ENCODE measurements at regions not wholly inside any gene's neighbourhood (a gene's known extent, or its start where the extent isn't known, plus 50 kb on each side); places are given as distances from the start of the nearest gene placed in this dataset.

- no peak for DNase-seq
- WGBS (ENCODE audit: low lambda C conversion rate): 88% methylated on average over 2 of the region's 2 CpGs
- ChIA-PET POLR2A (no interaction called here), CTCF (no interaction called here)
- no peak overlapping the region for H3K4me2 ChIP-seq
- peaks cover 29% of the 10 kb centered on the region for H3K9me3 ChIP-seq
- H3K4me3 ChIP-seq (ENCODE audit: low read depth in 2 of 2, low read length in 1 of 2): no peak overlapping the region
- H3K79me2 ChIP-seq (ENCODE audit: insufficient read depth): no peaks in the 10 kb centered on the region
- H2AFZ ChIP-seq (ENCODE audit: low read depth): no peak overlapping the region
- TF ChIP-seq RAD21 (IDR thresholded peaks at IDR 0.05; ENCODE audit: low read length) (no peak), JUND (IDR thresholded peaks at IDR 0.05) (no peak), FOXM1 (IDR thresholded peaks at IDR 0.05; ENCODE audit: low read depth) (no peak), POLR2AphosphoS5 (IDR thresholded peaks at IDR 0.05; ENCODE audit: low read depth, low read length) (no peak), CHD2 (IDR thresholded peaks at IDR 0.05; ENCODE audit: low read length, partially characterized antibody) (no peak), EP300 (IDR thresholded peaks at IDR 0.05; ENCODE audit: borderline replicate concordance in 1 of 2, low read depth in 1 of 2, low read length in 1 of 2) (no peak), PBX3 (IDR thresholded peaks at IDR 0.05) (no peak), SIN3A (IDR thresholded peaks at IDR 0.05; ENCODE audit: borderline replicate concordance, low read depth, low read length) (no peak), GABPA (IDR thresholded peaks at IDR 0.05; ENCODE audit: low read depth) (no peak), FOXJ3 (CRISPR knock-in tag; IDR thresholded peaks at IDR 0.05) (no peak)
- H3K9ac ChIP-seq: no peak overlapping the region
- H3K27me3 ChIP-seq (ENCODE audit: insufficient read depth): no peaks in the 10 kb centered on the region
- no peaks in the 10 kb centered on the region for H4K20me1 ChIP-seq (ENCODE audit: insufficient read depth)
- H3K36me3 ChIP-seq (replicated peaks in 1 of 2; ENCODE audit: control insufficient read depth in 1 of 2, insufficient read depth in 2 of 2, low read length in 1 of 2): peaks cover 0 to 4% of the 10 kb centered on the region in 2 experiments
- no peak overlapping the region for H3K27ac ChIP-seq (ENCODE audit: low read depth in 2 of 2, low read length in 1 of 2)
- H3K4me1 ChIP-seq (ENCODE audit: control insufficient read depth in 1 of 2, insufficient read depth in 2 of 2, low read depth in 1 of 2, low read length in 1 of 2): no peaks in the 10 kb centered on the region
- no peaks in the 10 kb centered on the region for H3F3A ChIP-seq (replicated peaks; ENCODE audit: insufficient read depth)
- H3K9me2 ChIP-seq: 0 out of 2 replicates have a peak, but pooled peaks cover 7% of the 10 kb centered on the region
Observed at GRCh38 chr7:94834359-94834758, 73.0 kb upstream of the PPP1R9A start.

GRCh38 chr7:94838717-94839116 is 68.7 kb upstream of the PPP1R9A start:
- no peak for TF ChIP-seq CTCF (IDR thresholded peaks at IDR 0.05)
- TF ChIP-seq SMC3 (IDR thresholded peaks at IDR 0.05; ENCODE audit: low read depth, low read length): no peak
- Histone ChIP-seq H3F3A (replicated peaks; ENCODE audit: insufficient read depth) (no peaks in the 10 kb centered on the region), H3K9me3 (peaks cover 41% of the 10 kb centered on the region), H3K4me3 (ENCODE audit: low read depth in 2 of 2, low read length in 1 of 2) (no peak overlapping the region), H3K4me2 (no peak overlapping the region), H3K27ac (ENCODE audit: low read depth in 2 of 2, low read length in 1 of 2) (no peak overlapping the region), H4K20me1 (ENCODE audit: insufficient read depth) (no peaks in the 10 kb centered on the region), H3K27me3 (ENCODE audit: insufficient read depth) (no peaks in the 10 kb centered on the region), H3K79me2 (ENCODE audit: insufficient read depth) (no peaks in the 10 kb centered on the region), H3K9ac (no peak overlapping the region), H3K9me2 (no peaks in the 10 kb centered on the region), H3K4me1 (ENCODE audit: control insufficient read depth in 1 of 2, insufficient read depth in 2 of 2, low read depth in 1 of 2, low read length in 1 of 2) (no peaks in the 10 kb centered on the region), H2AFZ (ENCODE audit: low read depth) (no peak overlapping the region), H3K36me3 (replicated peaks in 1 of 2; ENCODE audit: control insufficient read depth in 1 of 2, insufficient read depth in 2 of 2, low read length in 1 of 2) (peaks cover 0 to 4% of the 10 kb centered on the region in 2 experiments)
- POLR2A ChIA-PET: no interaction called here
- no peak for DNase-seq
- CTCF ChIA-PET: no interaction called here
- 33% methylated on average over 3 of the region's 3 CpGs for WGBS (ENCODE audit: low lambda C conversion rate)
